PFSK-1 (cell line): ENCODE measurements at regions not wholly inside any gene's neighbourhood (a gene's known extent, or its start where the extent isn't known, plus 50 kb on each side); places are given as distances from the start of the nearest gene placed in this dataset.

Source experiments
- POLR2AphosphoS5 ChIP-seq: IDR thresholded peaks from 2 replicates; pipeline ENCODE4 v1.6.1; 2012; ENCODE audit warnings: low read depth, mild to moderate bottlenecking, control low read depth, low read length, moderate library complexity
- REST ChIP-seq, 2 experiments: IDR thresholded peaks; 2 replicates each; pipeline versions ENCODE4 v1.6.1 to v1.8.0; 2011 to 2012; ENCODE audit warnings: low read depth in 2 of 2, low read length in 2 of 2, control low read depth in 1 of 2, inconsistent platforms in 1 of 2, mild to moderate bottlenecking in 1 of 2, moderate library complexity in 1 of 2; ENCODE audit not compliant: insufficient read depth in 1 of 2
- TAF1 ChIP-seq: IDR thresholded peaks from 2 replicates; pipeline ENCODE4 v1.6.1; 2012; ENCODE audit warnings: low read length, control low read depth, borderline replicate concordance; ENCODE audit not compliant: insufficient read depth

- TF ChIP-seq REST (IDR thresholded peaks at IDR 0.05; ENCODE audit: insufficient read depth in 1 of 2, low read depth in 2 of 2, low read length in 2 of 2) (no peak), TAF1 (no peak), POLR2AphosphoS5 (no peak)
Measured at GRCh38 chr10:94199565-94199964, 163.2 kb downstream of the NOC3L start.
